ENCODE measurements at regions not wholly inside any gene's neighbourhood (a gene's known extent, or its start where the extent isn't known, plus 50 kb on each side); places are given as distances from the start of the nearest gene placed in this dataset.
"Not testable (repeated sequence)": the region's sequence is repeated elsewhere in the genome, so short reads cannot be mapped to it uniquely, and the experiment has no call there.

- TF ChIP-seq EZH2 (IDR thresholded peaks at IDR 0.05; ENCODE audit: borderline replicate concordance, low read length): not testable (repeated sequence)
- peak; percentile 22; the same call in 1 of the 2 replicates for TF ChIP-seq CTCF (IDR thresholded peaks at IDR 0.05; ENCODE audit: low read length)
Observed at GRCh38 chr2:87476223-87476872, 271.5 kb upstream of the PLGLB2 start.
